SU-DHL-6 (cell line): ENCODE measurements at regions not wholly inside any gene's neighbourhood (a gene's known extent, or its start where the extent isn't known, plus 50 kb on each side); places are given as distances from the start of the nearest gene placed in this dataset.

Experiments used
- EZH2phosphoT487 ChIP-seq: fragments of 200-600 bp; sonication (generic), shearing (Covaris generic); conservative IDR thresholded peaks from 2 replicates; pipeline ENCODE4 v1.6.1; 2018; ENCODE audit warnings: mild to moderate bottlenecking, antibody characterized with exemption, low read length, moderate library complexity, mixed read lengths
- TF ChIP-seq, protein P1 (sequence below): fragments of 200-600 bp; sonication (generic); IDR thresholded peaks from one replicate; pipeline ENCODE4 v1.5.1; 2017; ENCODE audit warnings: antibody characterized with exemption, mild to moderate bottlenecking, low read length, moderate library complexity; ENCODE audit not compliant: insufficient read depth, poor library complexity, severe bottlenecking

DNA sequence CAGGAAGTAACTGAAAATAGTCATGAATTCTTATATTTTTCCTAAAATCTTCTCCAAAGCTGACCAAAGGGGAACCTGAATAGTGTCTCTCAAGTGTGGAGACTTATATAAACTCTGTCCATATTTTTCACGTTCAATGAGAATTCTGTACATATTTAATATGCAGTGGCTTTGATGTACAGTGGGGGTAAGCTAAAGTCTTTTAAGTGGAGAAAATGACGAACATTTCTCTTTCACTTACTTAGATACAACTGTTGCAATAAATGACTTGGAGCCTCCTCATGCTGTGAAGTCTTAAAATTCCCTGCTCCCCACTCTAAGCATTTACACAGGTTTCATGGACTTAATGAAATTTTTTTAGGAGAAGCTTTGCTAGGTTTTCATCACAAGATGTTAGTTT lies 1196.7 kb downstream of the EFNB2 start:
- TF ChIP-seq, protein P1, sequence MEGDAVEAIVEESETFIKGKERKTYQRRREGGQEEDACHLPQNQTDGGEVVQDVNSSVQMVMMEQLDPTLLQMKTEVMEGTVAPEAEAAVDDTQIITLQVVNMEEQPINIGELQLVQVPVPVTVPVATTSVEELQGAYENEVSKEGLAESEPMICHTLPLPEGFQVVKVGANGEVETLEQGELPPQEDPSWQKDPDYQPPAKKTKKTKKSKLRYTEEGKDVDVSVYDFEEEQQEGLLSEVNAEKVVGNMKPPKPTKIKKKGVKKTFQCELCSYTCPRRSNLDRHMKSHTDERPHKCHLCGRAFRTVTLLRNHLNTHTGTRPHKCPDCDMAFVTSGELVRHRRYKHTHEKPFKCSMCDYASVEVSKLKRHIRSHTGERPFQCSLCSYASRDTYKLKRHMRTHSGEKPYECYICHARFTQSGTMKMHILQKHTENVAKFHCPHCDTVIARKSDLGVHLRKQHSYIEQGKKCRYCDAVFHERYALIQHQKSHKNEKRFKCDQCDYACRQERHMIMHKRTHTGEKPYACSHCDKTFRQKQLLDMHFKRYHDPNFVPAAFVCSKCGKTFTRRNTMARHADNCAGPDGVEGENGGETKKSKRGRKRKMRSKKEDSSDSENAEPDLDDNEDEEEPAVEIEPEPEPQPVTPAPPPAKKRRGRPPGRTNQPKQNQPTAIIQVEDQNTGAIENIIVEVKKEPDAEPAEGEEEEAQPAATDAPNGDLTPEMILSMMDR, result no peak
- TF ChIP-seq EZH2phosphoT487, result no peak
